ENCODE measurements at regions not wholly inside any gene's neighbourhood (a gene's known extent, or its start where the extent isn't known, plus 50 kb on each side); places are given as distances from the start of the nearest gene placed in this dataset.

- intact Hi-C loops (cut with DNase I), result no loop called here
These were observed 170.1 kb upstream of the INHBA start for GRCh38 chr7:41872966-41873365.

GRCh38 chr7:41870461-41871138 lies 167.7 kb upstream of the INHBA start:
- peak; percentile 47 for ATAC-seq
- peak overlapping the region; percentile 51 to 82 for H3K27ac ChIP-seq

More at GRCh38 chr7:41872966-41873365, 170.1 kb upstream of the INHBA start:
- ATAC-seq (no peak), DNase-seq (no peak)
- no peaks in the 10 kb centered on the region for H3K36me3 ChIP-seq
- H3K4me1 ChIP-seq, result peaks cover 0 to 18% of the 10 kb centered on the region in 2 donors
- no peak overlapping the region for H3K4me3 ChIP-seq
- H3K27ac ChIP-seq, result no peak overlapping the region
- no peaks in the 10 kb centered on the region for H3K9me3 ChIP-seq
- no peaks in the 10 kb centered on the region for H3K27me3 ChIP-seq
- TF ChIP-seq CTCF (IDR thresholded peaks at IDR 0.05), result no peak

GRCh38 chr7:41869997-41870396 lies 167.1 kb upstream of the INHBA start:
- peaks cover 0 to 9% of the 10 kb centered on the region in 2 donors for H3K9me3 ChIP-seq
- H3K4me1 ChIP-seq, result peaks cover 0 to 18% of the 10 kb centered on the region in 2 donors
- intact Hi-C loops (cut with DNase I), result no loop called here
- no peak overlapping the region for H3K4me3 ChIP-seq
- H3K27me3 ChIP-seq, result no peaks in the 10 kb centered on the region
- no peaks in the 10 kb centered on the region for H3K36me3 ChIP-seq
- peak overlapping the region; percentile 51 to 82 for H3K27ac ChIP-seq
- peak; percentile 56 for ATAC-seq
- no peak for TF ChIP-seq CTCF (IDR thresholded peaks at IDR 0.05)
- DNase-seq, result no peak

More at GRCh38 chr7:41870461-41871138, 167.7 kb upstream of the INHBA start:
- intact Hi-C loops (cut with DNase I), result no loop called here
- H3K9me3 ChIP-seq, result peaks cover 0 to 3% of the 10 kb centered on the region in 2 donors
- no peak overlapping the region for H3K4me3 ChIP-seq
- H3K4me1 ChIP-seq, result peaks cover 0 to 18% of the 10 kb centered on the region in 2 donors
- H3K36me3 ChIP-seq, result no peaks in the 10 kb centered on the region
- no peaks in the 10 kb centered on the region for H3K27me3 ChIP-seq
- DNase-seq, result no peak
- no peak for TF ChIP-seq CTCF (IDR thresholded peaks at IDR 0.05)

- Histone ChIP-seq H3K4me1 (peaks cover 0 to 18% of the 10 kb centered on the region in 2 donors), H3K27me3 (no peaks in the 10 kb centered on the region), H3K9me3 (peaks cover 0 to 13% of the 10 kb centered on the region in 2 donors), H3K4me3 (no peak overlapping the region), H3K36me3 (no peaks in the 10 kb centered on the region), H3K27ac (peak overlapping the region; percentile 51 to 82)
- ATAC-seq, result no peak
- TF ChIP-seq CTCF (IDR thresholded peaks at IDR 0.05), result no peak
- intact Hi-C loops (cut with DNase I), result no loop called here
- no peak for DNase-seq
These were observed 166.7 kb upstream of the INHBA start for GRCh38 chr7:41869596-41869995.

- H3K4me3 ChIP-seq, result no peak overlapping the region
- H3K4me1 ChIP-seq, result peaks cover 0 to 18% of the 10 kb centered on the region in 2 donors
- H3K36me3 ChIP-seq, result no peaks in the 10 kb centered on the region
- ATAC-seq (peak; percentile 20), DNase-seq (no peak)
- H3K27me3 ChIP-seq, result no peaks in the 10 kb centered on the region
- peak overlapping the region in 1 of 2 donors; percentile 82 for H3K27ac ChIP-seq
- intact Hi-C loops (cut with DNase I), result no loop called here
- TF ChIP-seq CTCF (IDR thresholded peaks at IDR 0.05), result no peak
- peaks cover 0 to 17% of the 10 kb centered on the region in 2 donors for H3K9me3 ChIP-seq
These were observed 166.2 kb upstream of the INHBA start for GRCh38 chr7:41869091-41869490.
